Mesenchymal stem cell (in vitro differentiated cells and primary cell): ENCODE measurements at regions not wholly inside any gene's neighbourhood (a gene's known extent, or its start where the extent isn't known, plus 50 kb on each side); places are given as distances from the start of the nearest gene placed in this dataset.
"Not testable (repeated sequence)": the region's sequence is repeated elsewhere in the genome, so short reads cannot be mapped to it uniquely, and the experiment has no call there.

ENCODE experiments used
- DNase-seq: peaks from one replicate; pipeline ENCODE4 v3.0.0-alpha.2; 2013
- H2AFZ ChIP-seq: one replicate; pipeline ENCODE4 v1.6.1; 2013; ENCODE audit warnings: low read depth, mild to moderate bottlenecking, control low read depth, inconsistent platforms, low read length, moderate library complexity
- H2AK5ac ChIP-seq: 2 replicates; pipeline ENCODE4 v1.6.1; 2013; ENCODE audit warnings: low read length, moderate library complexity, mild to moderate bottlenecking, inconsistent platforms; ENCODE audit not compliant: severe bottlenecking
- H2BK120ac ChIP-seq: one replicate; pipeline ENCODE4 v1.6.1; 2013; ENCODE audit warnings: low read depth, mild to moderate bottlenecking, inconsistent platforms, low read length, moderate library complexity
- H2BK12ac ChIP-seq, 2 experiments: one replicate each; pipeline ENCODE4 v1.6.1; 2013; ENCODE audit warnings: inconsistent platforms in 2 of 2, low read length in 2 of 2, mild to moderate bottlenecking in 2 of 2, moderate library complexity in 2 of 2, control low read depth in 1 of 2
- H2BK15ac ChIP-seq: one replicate; pipeline ENCODE4 v1.6.1; 2013; ENCODE audit warnings: mild to moderate bottlenecking, low read depth, inconsistent platforms; ENCODE audit not compliant: poor library complexity, severe bottlenecking
- H2BK5ac ChIP-seq: 2 replicates; pipeline ENCODE4 v1.6.1; 2013; ENCODE audit warnings: low read depth, mild to moderate bottlenecking, low read length, control low read depth, inconsistent platforms; ENCODE audit not compliant: poor library complexity, severe bottlenecking
- H3K14ac ChIP-seq, 2 experiments: one replicate each; pipeline ENCODE4 v1.6.1; 2013; ENCODE audit warnings: inconsistent platforms in 2 of 2, low read length in 2 of 2, control low read depth in 1 of 2, mild to moderate bottlenecking in 1 of 2, moderate library complexity in 1 of 2
- H3K18ac ChIP-seq, 2 experiments: one replicate each; pipeline ENCODE4 v1.6.1; 2013; ENCODE audit warnings: inconsistent platforms in 2 of 2, low read length in 2 of 2, control low read depth in 1 of 2, low read depth in 1 of 2, mild to moderate bottlenecking in 1 of 2
- H3K23ac ChIP-seq, 2 experiments: one replicate each; pipeline ENCODE4 v1.6.1; 2013; ENCODE audit warnings: inconsistent platforms in 2 of 2, low read length in 2 of 2, mild to moderate bottlenecking in 2 of 2, moderate library complexity in 2 of 2, control low read depth in 1 of 2
- H3K27ac ChIP-seq: 2 replicates; pipeline ENCODE4 v1.5.1; 2013; ENCODE audit warnings: mild to moderate bottlenecking, moderate library complexity, low read length, control low read depth, inconsistent platforms; ENCODE audit not compliant: poor library complexity, severe bottlenecking
- H3K27me3 ChIP-seq, 2 experiments: 2 replicates each; pipeline versions ENCODE4 v1.6.1 to v1.7.0; 2013; ENCODE audit warnings: low read length in 2 of 2, mild to moderate bottlenecking in 2 of 2, moderate library complexity in 2 of 2, control low read depth in 1 of 2, inconsistent platforms in 1 of 2; ENCODE audit not compliant: control insufficient read depth in 1 of 2, insufficient read depth in 1 of 2
- H3K36me3 ChIP-seq, 2 experiments: 2 replicates each; pipeline versions ENCODE4 v1.6.1 to v1.7.0; 2013; ENCODE audit warnings: low read length in 2 of 2, control low read depth in 1 of 2, inconsistent platforms in 1 of 2, low read depth in 1 of 2, mild to moderate bottlenecking in 1 of 2; ENCODE audit not compliant: insufficient read depth in 2 of 2, control insufficient read depth in 1 of 2
- H3K4ac ChIP-seq, 2 experiments: one replicate each; pipeline ENCODE4 v1.6.1; 2013; ENCODE audit warnings: inconsistent platforms in 2 of 2, low read length in 2 of 2, mild to moderate bottlenecking in 2 of 2, moderate library complexity in 2 of 2, control low read depth in 1 of 2, low read depth in 1 of 2
- H3K4me1 ChIP-seq: 2 replicates; pipeline ENCODE4 v1.6.1; 2013; ENCODE audit warnings: low read depth, low read length, control low read depth; ENCODE audit not compliant: control insufficient read depth, insufficient read depth
- H3K4me2 ChIP-seq: 2 replicates; pipeline ENCODE4 v1.6.1; 2013; ENCODE audit warnings: low read length, mild to moderate bottlenecking, inconsistent platforms; ENCODE audit not compliant: poor library complexity, severe bottlenecking
- H3K4me3 ChIP-seq, 2 experiments: 2 replicates each; pipeline versions ENCODE4 v1.5.1 to v1.7.0; 2013; ENCODE audit warnings: low read length in 2 of 2, mild to moderate bottlenecking in 2 of 2, control low read depth in 1 of 2, low read depth in 1 of 2; ENCODE audit not compliant: insufficient read depth in 1 of 2
- H3K79me1 ChIP-seq: replicated peaks from 2 replicates; pipeline ENCODE4 v1.6.1; 2013; ENCODE audit warnings: mild to moderate bottlenecking, control low read depth, low read length, inconsistent platforms; ENCODE audit not compliant: poor library complexity, severe bottlenecking
- H3K9ac ChIP-seq: 2 replicates; pipeline ENCODE4 v1.7.0; 2013; ENCODE audit warnings: mild to moderate bottlenecking, low read length, moderate library complexity
- H3K9me3 ChIP-seq: 2 replicates; pipeline ENCODE4 v1.7.0; 2013; ENCODE audit warnings: mild to moderate bottlenecking, low read length; ENCODE audit not compliant: control insufficient read depth
- H4K8ac ChIP-seq: one replicate; pipeline ENCODE4 v1.6.1; 2013; ENCODE audit warnings: inconsistent platforms, mild to moderate bottlenecking, low read length, moderate library complexity
- H4K91ac ChIP-seq: one replicate; pipeline ENCODE4 v1.6.1; 2013; ENCODE audit warnings: mild to moderate bottlenecking, low read length, inconsistent platforms
- whole genome bisulfite sequencing: methylation state at CpG from one replicate; pipeline ENCODE4 v1.1.7; 2013; ENCODE audit warnings: mixed read lengths; 5-methylcytosine and 5-hydroxymethylcytosine counted together

GRCh38 chr7:110507369-110507768, 583.6 kb upstream of the LRRN3 start:
- 88% methylated on average over 1 of the region's 1 CpG for WGBS
- Histone ChIP-seq H3K27ac (no peak overlapping the region), H4K8ac (no peak overlapping the region), H2BK5ac (no peak overlapping the region), H2BK12ac (no peak overlapping the region), H3K14ac (no peak overlapping the region), H4K91ac (no peak overlapping the region), H3K9me3 (no peaks in the 10 kb centered on the region), H3K79me1 (no peaks in the 10 kb centered on the region), H3K4me3 (no peak overlapping the region), H3K4me2 (no peak overlapping the region), H2BK15ac (no peak overlapping the region), H3K9ac (no peak overlapping the region), H2AFZ (no peak overlapping the region), H3K23ac (no peak overlapping the region), H3K18ac (no peak overlapping the region), H3K4me1 (no peaks in the 10 kb centered on the region), H3K4ac (no peak overlapping the region), H3K36me3 (no peaks in the 10 kb centered on the region), H2BK120ac (no peak overlapping the region), H2AK5ac (no peak overlapping the region), H3K27me3 (no peaks in the 10 kb centered on the region)
- DNase-seq: no peak

- H2BK5ac ChIP-seq: no peak overlapping the region
- no peak overlapping the region for H3K4me2 ChIP-seq
Measured at GRCh38 chr7:110507832-110508231, 583.1 kb upstream of the LRRN3 start.

GRCh38 chr7:110514975-110515551, 575.9 kb upstream of the LRRN3 start:
- not testable (repeated sequence) for H3K36me3 ChIP-seq, H3K23ac ChIP-seq, H3K27ac ChIP-seq, H4K91ac ChIP-seq, H2BK120ac ChIP-seq, H2BK5ac ChIP-seq, H3K27me3 ChIP-seq, H3K14ac ChIP-seq, DNase-seq, H4K8ac ChIP-seq, H3K4ac ChIP-seq, H3K9ac ChIP-seq, H3K4me1 ChIP-seq, H3K9me3 ChIP-seq, H2AFZ ChIP-seq, H3K18ac ChIP-seq, H3K79me1 ChIP-seq, H2BK12ac ChIP-seq, H3K4me3 ChIP-seq, H2AK5ac ChIP-seq, H3K4me2 ChIP-seq, H2BK15ac ChIP-seq
- WGBS: 58% methylated on average over 3 of the region's 5 CpGs

More at GRCh38 chr7:110507832-110508231, 583.1 kb upstream of the LRRN3 start:
- no peak overlapping the region for H3K23ac ChIP-seq
- H2BK15ac ChIP-seq: no peak overlapping the region
- no peak overlapping the region for H4K8ac ChIP-seq
- no peak overlapping the region for H2AK5ac ChIP-seq
- H3K4me3 ChIP-seq: no peak overlapping the region
- no peaks in the 10 kb centered on the region for H3K27me3 ChIP-seq
- no peak overlapping the region for H3K18ac ChIP-seq
- no peak overlapping the region for H2AFZ ChIP-seq
- H3K4me1 ChIP-seq: no peaks in the 10 kb centered on the region
- no peaks in the 10 kb centered on the region for H3K79me1 ChIP-seq
- no peak overlapping the region for H2BK12ac ChIP-seq
- no peak overlapping the region for H3K27ac ChIP-seq
- no peaks in the 10 kb centered on the region for H3K9me3 ChIP-seq
- peak; percentile 1 for DNase-seq
- no peak overlapping the region for H3K4ac ChIP-seq
- no peak overlapping the region for H3K14ac ChIP-seq
- no peak overlapping the region for H3K9ac ChIP-seq
- no peaks in the 10 kb centered on the region for H3K36me3 ChIP-seq
- H2BK120ac ChIP-seq: no peak overlapping the region
- no peak overlapping the region for H4K91ac ChIP-seq

GRCh38 chr7:110519851-110520250, 571.1 kb upstream of the LRRN3 start:
- Histone ChIP-seq H2AFZ (no peak overlapping the region), H3K36me3 (no peaks in the 10 kb centered on the region), H3K27me3 (no peaks in the 10 kb centered on the region), H3K23ac (no peak overlapping the region), H3K4me1 (no peaks in the 10 kb centered on the region), H4K8ac (no peak overlapping the region), H2BK120ac (no peak overlapping the region), H3K79me1 (no peaks in the 10 kb centered on the region), H3K18ac (no peak overlapping the region), H3K4me3 (no peak overlapping the region), H3K4ac (no peak overlapping the region), H3K14ac (no peak overlapping the region), H3K9me3 (no peaks in the 10 kb centered on the region), H3K27ac (no peak overlapping the region), H2AK5ac (no peak overlapping the region), H3K4me2 (no peak overlapping the region), H3K9ac (no peak overlapping the region), H2BK5ac (no peak overlapping the region), H4K91ac (no peak overlapping the region), H2BK12ac (no peak overlapping the region), H2BK15ac (no peak overlapping the region)
- 84% methylated on average over 8 of the region's 8 CpGs for WGBS
- no peak for DNase-seq
